H7 (cell line): ENCODE measurements at regions not wholly inside any gene's neighbourhood (a gene's known extent, or its start where the extent isn't known, plus 50 kb on each side); places are given as distances from the start of the nearest gene placed in this dataset.

Experiments used
- DNase-seq: peaks from one replicate; pipeline ENCODE4 v3.0.0; 2012
- H3K27me3 ChIP-seq: 2 replicates; pipeline ENCODE4 v1.6.0; 2011; ENCODE audit warnings: mild to moderate bottlenecking, low read length; ENCODE audit not compliant: control insufficient read depth, insufficient read depth
- H3K36me3 ChIP-seq: replicated peaks from 2 replicates; pipeline ENCODE4 v1.5.1; 2011; ENCODE audit warnings: low read length; ENCODE audit not compliant: control insufficient read depth, insufficient read depth
- H3K4me3 ChIP-seq: 2 replicates; pipeline ENCODE4 v1.5.1; 2011; ENCODE audit warnings: low read depth, mild to moderate bottlenecking, control low read depth, low read length, moderate library complexity; ENCODE audit not compliant: insufficient read depth

- no peak for DNase-seq
- Histone ChIP-seq H3K36me3 (no peaks in the 10 kb centered on the region; the same call in 1 of the 2 replicates), H3K27me3 (no peaks in the 10 kb centered on the region), H3K4me3 (no peak overlapping the region)
These were observed 230.8 kb downstream of the CD83 start for GRCh38 chr6:14348389-14348788.

GRCh38 chr6:14349507-14349906 is 231.9 kb downstream of the CD83 start:
- H3K27me3 ChIP-seq, result no peaks in the 10 kb centered on the region
- H3K36me3 ChIP-seq, result no peaks in the 10 kb centered on the region; the same call in 1 of the 2 replicates
- no peak for DNase-seq
- no peak overlapping the region for H3K4me3 ChIP-seq

GRCh38 chr6:14350210-14350609 is 232.6 kb downstream of the CD83 start:
- H3K4me3 ChIP-seq, result no peak overlapping the region
- H3K36me3 ChIP-seq, result no peaks in the 10 kb centered on the region; the same call in 1 of the 2 replicates
- no peak for DNase-seq
- H3K27me3 ChIP-seq, result no peaks in the 10 kb centered on the region

- DNase-seq, result no peak
- Histone ChIP-seq H3K36me3 (no peaks in the 10 kb centered on the region; the same call in 1 of the 2 replicates), H3K27me3 (no peaks in the 10 kb centered on the region), H3K4me3 (no peak overlapping the region)
These were observed 235.7 kb downstream of the CD83 start for GRCh38 chr6:14353281-14353680.

- no peak for DNase-seq
- no peaks in the 10 kb centered on the region; the same call in 1 of the 2 replicates for H3K36me3 ChIP-seq
- H3K27me3 ChIP-seq, result no peaks in the 10 kb centered on the region
- no peak overlapping the region for H3K4me3 ChIP-seq
These were observed 236.2 kb downstream of the CD83 start for GRCh38 chr6:14353798-14354197.

GRCh38 chr6:14354919-14355572 is 237.5 kb downstream of the CD83 start:
- Histone ChIP-seq H3K36me3 (no peaks in the 10 kb centered on the region; the same call in 1 of the 2 replicates), H3K27me3 (no peaks in the 10 kb centered on the region), H3K4me3 (no peak overlapping the region)
- DNase-seq, result no peak

- Histone ChIP-seq H3K27me3 (no peaks in the 10 kb centered on the region), H3K36me3 (no peaks in the 10 kb centered on the region), H3K4me3 (no peak overlapping the region)
- DNase-seq, result no peak
These were observed 241.9 kb downstream of the CD83 start for GRCh38 chr6:14359438-14359837.

DNA sequence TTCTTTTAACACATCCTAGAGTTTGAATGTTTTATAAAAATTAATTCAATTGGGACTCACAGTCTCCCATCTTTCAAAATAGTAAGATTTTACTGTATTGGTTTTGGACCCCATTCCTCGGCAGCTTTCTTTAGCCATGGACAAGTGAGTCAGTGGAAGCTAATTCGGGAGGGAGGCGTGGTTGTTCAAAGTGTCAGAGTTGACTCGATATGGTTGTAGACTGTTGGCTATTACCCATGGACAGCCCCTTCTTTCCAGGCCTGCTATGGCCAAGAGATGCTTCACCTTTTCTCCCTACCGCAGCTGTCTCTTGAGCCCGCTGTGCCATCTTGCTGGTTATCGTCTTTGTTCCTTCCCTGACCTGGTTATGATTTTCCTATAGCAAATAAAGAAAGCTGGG is 243.0 kb downstream of the CD83 start:
- no peak for DNase-seq

GRCh38 chr6:14361297-14361696 is 243.7 kb downstream of the CD83 start:
- Histone ChIP-seq H3K4me3 (no peak overlapping the region), H3K36me3 (no peaks in the 10 kb centered on the region), H3K27me3 (no peaks in the 10 kb centered on the region)
- DNase-seq, result no peak

More for the DNA sequence above, 243.0 kb downstream of the CD83 start:
- Histone ChIP-seq H3K27me3 (no peaks in the 10 kb centered on the region), H3K36me3 (no peaks in the 10 kb centered on the region), H3K4me3 (no peak overlapping the region)

DNA sequence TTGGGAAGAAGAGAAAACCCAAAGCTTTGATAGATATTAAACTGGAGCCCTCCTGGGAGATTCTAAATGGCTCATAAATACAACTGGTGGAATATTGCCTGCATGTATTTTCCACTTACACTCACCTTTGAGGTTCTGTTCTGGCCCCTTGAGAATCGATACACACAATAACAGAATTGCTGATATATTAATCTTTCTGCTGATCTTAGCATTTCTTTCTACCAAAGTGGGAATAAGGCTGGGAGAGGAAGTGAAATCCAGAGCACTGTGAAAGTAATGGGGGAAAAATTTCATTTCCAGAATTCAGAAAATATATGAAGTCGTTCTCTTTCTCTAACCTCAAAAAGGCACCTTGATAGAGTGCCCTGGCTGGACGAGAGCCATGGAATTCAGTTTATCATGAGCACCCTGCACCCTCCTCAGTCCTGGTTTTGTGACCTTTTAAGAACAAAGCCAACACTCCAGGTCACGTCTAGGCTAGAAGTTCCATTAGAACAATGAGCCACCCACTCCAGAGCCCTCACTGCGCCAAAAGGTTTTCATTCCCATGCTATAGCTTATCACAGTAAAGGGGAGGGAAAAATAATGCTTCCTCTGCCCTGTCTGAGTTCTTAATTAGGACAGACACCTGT is 244.5 kb downstream of the CD83 start:
- DNase-seq, result no peak
- Histone ChIP-seq H3K4me3 (no peak overlapping the region), H3K36me3 (no peaks in the 10 kb centered on the region), H3K27me3 (no peaks in the 10 kb centered on the region)

DNA sequence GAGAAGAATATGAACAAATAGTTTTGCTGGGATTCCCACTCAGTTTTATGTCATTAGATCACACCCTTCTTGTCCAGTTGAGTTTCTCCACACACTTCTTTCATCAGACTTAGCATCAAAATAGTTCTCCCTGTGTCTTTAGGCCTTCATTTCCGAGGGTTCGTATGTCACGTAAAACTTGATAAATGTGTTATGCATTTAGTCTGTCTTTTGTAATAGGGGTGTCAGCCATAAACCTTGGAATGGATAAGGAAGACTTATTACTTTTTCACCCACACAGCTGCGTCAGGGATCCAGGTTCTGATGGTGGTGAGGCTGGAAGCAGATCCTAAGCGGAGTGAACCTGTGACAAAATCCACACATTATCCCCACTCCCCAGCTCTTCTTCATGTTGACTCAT is 246.8 kb downstream of the CD83 start:
- no peak overlapping the region for H3K4me3 ChIP-seq
- no peaks in the 10 kb centered on the region for H3K36me3 ChIP-seq
- no peaks in the 10 kb centered on the region for H3K27me3 ChIP-seq
- DNase-seq, result no peak

GRCh38 chr6:14365393-14365792 is 247.8 kb downstream of the CD83 start:
- no peak for DNase-seq
- Histone ChIP-seq H3K36me3 (no peaks in the 10 kb centered on the region), H3K27me3 (no peaks in the 10 kb centered on the region), H3K4me3 (no peak overlapping the region)

- Histone ChIP-seq H3K4me3 (no peak overlapping the region), H3K36me3 (no peaks in the 10 kb centered on the region), H3K27me3 (no peaks in the 10 kb centered on the region)
- DNase-seq, result no peak
These were observed 248.7 kb downstream of the CD83 start for GRCh38 chr6:14366315-14366714.

GRCh38 chr6:14366872-14367271 is 249.3 kb downstream of the CD83 start:
- Histone ChIP-seq H3K4me3 (no peak overlapping the region), H3K27me3 (no peaks in the 10 kb centered on the region), H3K36me3 (no peaks in the 10 kb centered on the region)
- no peak for DNase-seq

GRCh38 chr6:14367296-14367695 is 249.7 kb downstream of the CD83 start:
- no peak overlapping the region for H3K4me3 ChIP-seq
- H3K27me3 ChIP-seq, result no peaks in the 10 kb centered on the region
- DNase-seq, result no peak
- no peaks in the 10 kb centered on the region for H3K36me3 ChIP-seq
